Endothelial cell of umbilical vein (primary cell): ENCODE measurements at regions not wholly inside any gene's neighbourhood (a gene's known extent, or its start where the extent isn't known, plus 50 kb on each side); places are given as distances from the start of the nearest gene placed in this dataset.

Source experiments
- BruUV-seq: library from RNA; stranded (reverse); fragments of 400-500 nt; replicated peaks from 2 replicates; lab custom pipeline; 2021; lab: Mats Ljungman, UMichigan
- CTCF ChIA-PET: fragments of 300-600, 350-600 bp; sonication (Branson Sonifier 250); formaldehyde crosslinking; loops from one replicate; lab custom pipeline; 2021; ENCODE audit warnings: antibody characterized with exemption, inconsistent platforms; lab: Charles Lee
- POLR2A ChIA-PET: fragments of 300-600, 350-600 bp; sonication (Branson Sonifier 250); formaldehyde crosslinking; loops from one replicate; lab custom pipeline; 2021; ENCODE audit warnings: antibody characterized with exemption, inconsistent platforms; lab: Charles Lee
- DNase-seq: peaks from one replicate; pipeline ENCODE4 v3.0.0-alpha.2; 2011; ENCODE audit warnings: low read depth, low spot score
- FAIRE-seq: peaks from 2 replicates; lab custom pipeline; 2011; peaks lifted over from hg19 to GRCh38; lab: Jason Lieb, UNC
- H2AFZ ChIP-seq: 2 replicates; pipeline ENCODE4 v1.6.0; 2012; ENCODE audit warnings: low read depth, low read length, control low read depth, inconsistent platforms
- H3K27ac ChIP-seq: 2 replicates; pipeline ENCODE4 v1.5.1; 2011; ENCODE audit warnings: low read depth, mild to moderate bottlenecking, control low read depth, low read length, moderate library complexity; ENCODE audit not compliant: insufficient read depth
- H3K27me3 ChIP-seq, 2 experiments: 2 replicates each; pipeline versions ENCODE4 v1.6.0 to v1.6.1; 2011; ENCODE audit warnings: low read length in 2 of 2, mixed read lengths in 1 of 2; ENCODE audit not compliant: control insufficient read depth in 2 of 2, insufficient read depth in 2 of 2
- H3K36me3 ChIP-seq, 2 experiments: 2 replicates in 1 of 2; 3 replicates in 1 of 2; pipeline ENCODE4 v1.5.1; 2011; ENCODE audit warnings: low read length in 2 of 2, mild to moderate bottlenecking in 1 of 2, moderate library complexity in 1 of 2; ENCODE audit not compliant: control insufficient read depth in 2 of 2, insufficient read depth in 2 of 2; ENCODE audit errors: extremely low read depth in 1 of 2
- H3K4me1 ChIP-seq: 3 replicates; pipeline ENCODE4 v1.5.1; 2011; ENCODE audit warnings: mild to moderate bottlenecking, low read length; ENCODE audit not compliant: control insufficient read depth, insufficient read depth; ENCODE audit errors: extremely low read depth
- H3K4me2 ChIP-seq: 2 replicates; pipeline ENCODE4 v1.6.1; 2011; ENCODE audit warnings: low read length, control low read depth, mixed read lengths; ENCODE audit not compliant: insufficient read depth
- H3K4me3 ChIP-seq, 3 experiments: fragments of 200-600 bp in 1 of 3; sonication (generic), shearing (Covaris generic) in 1 of 3; replicated peaks in 1 of 3; 2 replicates each; pipeline ENCODE4 v1.5.1; 2011 to 2016; ENCODE audit warnings: control low read depth in 3 of 3, low read length in 3 of 3, mild to moderate bottlenecking in 2 of 3, inconsistent platforms in 1 of 3, low read depth in 1 of 3, moderate library complexity in 1 of 3; ENCODE audit not compliant: insufficient read depth in 1 of 3
- H3K79me2 ChIP-seq: 2 replicates; pipeline ENCODE4 v1.6.0; 2012; ENCODE audit warnings: low read length, inconsistent platforms; ENCODE audit not compliant: control insufficient read depth, insufficient read depth
- H3K9ac ChIP-seq: replicated peaks from 2 replicates; pipeline ENCODE3; 2011; ENCODE audit warnings: low read length, control low read depth; ENCODE audit not compliant: insufficient read depth; ENCODE audit errors: extremely low read depth
- H3K9me1 ChIP-seq: replicated peaks from 3 replicates; pipeline ENCODE4 v1.6.0; 2011; ENCODE audit warnings: mild to moderate bottlenecking, low read length; ENCODE audit not compliant: control insufficient read depth, insufficient read depth; ENCODE audit errors: extremely low read depth
- H3K9me3 ChIP-seq: replicated peaks from 2 replicates; pipeline ENCODE4 v1.5.1; 2012; ENCODE audit warnings: low read length, inconsistent platforms; ENCODE audit not compliant: control insufficient read depth, insufficient read depth
- H4K20me1 ChIP-seq: replicated peaks from 2 replicates; pipeline ENCODE3; 2011; ENCODE audit warnings: mild to moderate bottlenecking, low read length; ENCODE audit not compliant: control insufficient read depth, insufficient read depth; ENCODE audit errors: extremely low read depth
- CTCF ChIP-seq, 2 donors: IDR thresholded peaks; 1 replicate in 1 of 2; 2 replicates in 1 of 2; pipeline ENCODE4 v1.5.1; 2011; ENCODE audit warnings: low read length in 2 of 2, mild to moderate bottlenecking in 2 of 2, moderate library complexity in 2 of 2, control low read depth in 1 of 2, inconsistent platforms in 1 of 2, low read depth in 1 of 2; ENCODE audit not compliant: insufficient read depth in 1 of 2; ENCODE audit errors: extremely low read depth in 1 of 2
- EZH2 ChIP-seq: IDR thresholded peaks from 2 replicates; pipeline ENCODE4 v1.6.1; 2012; ENCODE audit warnings: borderline replicate concordance, low read depth, mild to moderate bottlenecking, moderate library complexity, low read length, inconsistent platforms; ENCODE audit not compliant: severe bottlenecking
- FOS ChIP-seq: IDR thresholded peaks from 2 replicates; pipeline ENCODE4 v1.6.1; 2011; ENCODE audit warnings: mild to moderate bottlenecking, low read length, moderate library complexity, borderline replicate concordance; ENCODE audit not compliant: insufficient read depth
- GATA2 ChIP-seq: IDR thresholded peaks from 2 replicates; pipeline ENCODE4 v1.7.0; 2011; ENCODE audit warnings: low read depth, mild to moderate bottlenecking, moderate library complexity, mixed read lengths, low read length; ENCODE audit not compliant: insufficient read length, insufficient read depth
- JUN ChIP-seq: IDR thresholded peaks from 2 replicates; pipeline ENCODE4 v1.6.1; 2011; ENCODE audit warnings: borderline replicate concordance, low read depth; ENCODE audit not compliant: insufficient read length, insufficient read depth
- MAX ChIP-seq: IDR thresholded peaks from 2 replicates; pipeline ENCODE4 v1.6.1; 2011; ENCODE audit not compliant: insufficient read depth, insufficient read length
- MYC ChIP-seq: IDR thresholded peaks from one replicate; pipeline ENCODE4 v1.6.1; 2011; ENCODE audit warnings: mild to moderate bottlenecking, low read depth, low read length
- POLR2A ChIP-seq: IDR thresholded peaks from 2 replicates; pipeline ENCODE4 v1.6.1; 2012; ENCODE audit warnings: low read depth, mild to moderate bottlenecking, control low read depth, low read length
- POLR2AphosphoS5 ChIP-seq: IDR thresholded peaks from 2 replicates; pipeline ENCODE4 v1.6.1; 2012; ENCODE audit warnings: low read depth, mild to moderate bottlenecking, control low read depth, low read length, moderate library complexity; ENCODE audit not compliant: insufficient read depth
- dilution Hi-C: fragments of 300-500 bp; cut with MboI; formaldehyde crosslinking; loops from one replicate; pipeline ENCODE4 v1.15.0; 2019; ENCODE audit warnings: low sequenced_read_pairs; ENCODE audit not compliant: extremely low pct_ligation_motif_present
- intact Hi-C: fragments of 100-400 bp; cut with micrococcal nuclease; formaldehyde crosslinking; loops from one replicate; pipeline ENCODE4 v1.10.0; 2022

GRCh38 chr6:120711255-120711654 is 623.0 kb downstream of the TBC1D32 start:
- DNase-seq (no peak), FAIRE-seq (no peak)
- H3K9ac ChIP-seq: no peak overlapping the region
- no peaks in the 10 kb centered on the region for H3K4me1 ChIP-seq
- CTCF ChIA-PET: no interaction called here
- no peaks in the 10 kb centered on the region for H3K36me3 ChIP-seq
- no peaks in the 10 kb centered on the region for H3K27me3 ChIP-seq
- H2AFZ ChIP-seq: no peak overlapping the region
- no peak overlapping the region for H3K4me2 ChIP-seq
- H4K20me1 ChIP-seq: no peaks in the 10 kb centered on the region
- no peaks in the 10 kb centered on the region for H3K9me3 ChIP-seq
- intact Hi-C loops: no loop called here
- no peak overlapping the region for H3K4me3 ChIP-seq
- dilution Hi-C loops: no loop called here
- H3K9me1 ChIP-seq: no peaks in the 10 kb centered on the region
- POLR2A ChIA-PET: no interaction called here
- TF ChIP-seq FOS (no peak), POLR2A (no peak), JUN (no peak), POLR2AphosphoS5 (no peak), CTCF (IDR thresholded peaks at IDR 0.05; ENCODE audit: extremely low read depth in 1 of 2, insufficient read depth in 1 of 2, low read depth in 1 of 2, low read length in 2 of 2) (no peak), MAX (no peak)
- BruUV-seq: no TSS peak
- H3K79me2 ChIP-seq: no peaks in the 10 kb centered on the region
- no peak overlapping the region for H3K27ac ChIP-seq

GRCh38 chr6:120700001-120700400 is 634.3 kb downstream of the TBC1D32 start:
- no peaks in the 10 kb centered on the region for H3K9me1 ChIP-seq
- H2AFZ ChIP-seq: no peak overlapping the region
- H3K4me2 ChIP-seq: no peak overlapping the region
- H3K27me3 ChIP-seq: no peaks in the 10 kb centered on the region
- ChIA-PET CTCF (no interaction called here), POLR2A (no interaction called here)
- dilution Hi-C loops: no loop called here
- no peak for TF ChIP-seq POLR2AphosphoS5
- no peak for TF ChIP-seq FOS
- TF ChIP-seq MYC: no peak
- no peak for TF ChIP-seq GATA2
- TF ChIP-seq EZH2: no peak
- TF ChIP-seq JUN: no peak
- no peak for DNase-seq
- H3K79me2 ChIP-seq: no peaks in the 10 kb centered on the region
- H4K20me1 ChIP-seq: no peaks in the 10 kb centered on the region
- H3K27ac ChIP-seq: no peak overlapping the region
- BruUV-seq: no TSS peak
- intact Hi-C loops: no loop called here
- no peaks in the 10 kb centered on the region for H3K4me1 ChIP-seq
- H3K36me3 ChIP-seq: no peaks in the 10 kb centered on the region
- no peak overlapping the region for H3K4me3 ChIP-seq
- H3K9ac ChIP-seq: no peak overlapping the region
- no peaks in the 10 kb centered on the region for H3K9me3 ChIP-seq
- no peak for FAIRE-seq
